ENCODE measurements at regions not wholly inside any gene's neighbourhood (a gene's known extent, or its start where the extent isn't known, plus 50 kb on each side); places are given as distances from the start of the nearest gene placed in this dataset.

GRCh38 chr16:6057821-6058220 is 960.2 kb upstream of the EEF2KMT start:
- FAIRE-seq, result no peak
- no peak for DNase-seq (ENCODE audit: insufficient read length)
- no peak for TF ChIP-seq TAF1 (IDR thresholded peaks at IDR 0.05; ENCODE audit: borderline replicate concordance, low read depth, low read length)
- TF ChIP-seq POLR2A (IDR thresholded peaks at IDR 0.05; ENCODE audit: low read depth, low read length), result no peak
- TF ChIP-seq POLR2AphosphoS5 (IDR thresholded peaks at IDR 0.05; ENCODE audit: low read depth, low read length), result no peak

DNA sequence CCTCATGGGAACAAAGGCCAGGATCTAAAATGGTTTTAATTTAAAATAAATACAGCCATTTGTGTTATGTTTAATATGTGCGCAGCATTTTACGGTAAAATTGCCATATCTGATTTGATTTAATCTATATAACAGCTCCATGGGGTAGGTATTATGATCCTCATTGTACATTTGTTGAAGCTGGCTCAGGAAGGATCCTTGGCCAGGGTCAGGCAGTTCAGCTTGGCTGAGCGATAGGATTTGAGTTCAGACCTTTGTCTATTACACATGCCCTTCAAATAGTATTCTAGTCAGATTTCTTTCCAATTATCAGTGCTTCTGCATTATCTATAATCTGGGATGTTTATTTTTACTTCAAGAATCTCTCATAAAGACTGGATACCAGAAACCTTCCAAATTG is 950.4 kb upstream of the EEF2KMT start:
- TF ChIP-seq TAF1 (IDR thresholded peaks at IDR 0.05; ENCODE audit: borderline replicate concordance, low read depth, low read length) (no peak), POLR2AphosphoS5 (IDR thresholded peaks at IDR 0.05; ENCODE audit: low read depth, low read length) (no peak)
- FAIRE-seq, result no peak
- DNase-seq (ENCODE audit: insufficient read length), result no peak

DNA sequence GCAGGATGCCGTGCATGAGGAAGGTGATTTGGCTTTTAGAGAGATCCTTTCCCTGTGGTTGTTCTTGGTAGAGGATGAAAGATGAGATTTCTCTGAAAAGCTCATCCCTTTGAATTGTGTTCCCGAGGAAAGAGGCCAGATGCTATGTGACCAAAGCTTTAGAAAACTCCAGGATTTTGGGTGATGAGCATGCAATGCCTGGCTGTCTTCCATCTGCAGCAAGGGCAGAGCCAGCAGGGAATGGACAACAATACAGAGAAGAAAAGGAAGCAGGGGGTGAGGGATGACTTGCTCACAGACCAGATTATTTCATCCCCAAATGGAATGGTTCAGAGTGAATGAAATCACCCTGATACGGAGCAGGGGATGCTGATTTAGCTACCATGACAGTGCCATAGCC is 949.7 kb upstream of the EEF2KMT start:
- FAIRE-seq (no peak), DNase-seq (ENCODE audit: insufficient read length) (no peak)
- TF ChIP-seq POLR2A (IDR thresholded peaks at IDR 0.05; ENCODE audit: low read depth, low read length), result no peak
- TF ChIP-seq POLR2AphosphoS5 (IDR thresholded peaks at IDR 0.05; ENCODE audit: low read depth, low read length), result no peak
- TF ChIP-seq TAF1 (IDR thresholded peaks at IDR 0.05; ENCODE audit: borderline replicate concordance, low read depth, low read length), result no peak

GRCh38 chr16:6038941-6039645 is 941.5 kb upstream of the EEF2KMT start:
- no peak for TF ChIP-seq POLR2AphosphoS5 (IDR thresholded peaks at IDR 0.05; ENCODE audit: low read depth, low read length)
- TF ChIP-seq POLR2A (IDR thresholded peaks at IDR 0.05; ENCODE audit: low read depth, low read length), result no peak
- no peak for TF ChIP-seq TAF1 (IDR thresholded peaks at IDR 0.05; ENCODE audit: borderline replicate concordance, low read depth, low read length)
- DNase-seq (ENCODE audit: insufficient read length) (no peak), FAIRE-seq (no peak)

DNA sequence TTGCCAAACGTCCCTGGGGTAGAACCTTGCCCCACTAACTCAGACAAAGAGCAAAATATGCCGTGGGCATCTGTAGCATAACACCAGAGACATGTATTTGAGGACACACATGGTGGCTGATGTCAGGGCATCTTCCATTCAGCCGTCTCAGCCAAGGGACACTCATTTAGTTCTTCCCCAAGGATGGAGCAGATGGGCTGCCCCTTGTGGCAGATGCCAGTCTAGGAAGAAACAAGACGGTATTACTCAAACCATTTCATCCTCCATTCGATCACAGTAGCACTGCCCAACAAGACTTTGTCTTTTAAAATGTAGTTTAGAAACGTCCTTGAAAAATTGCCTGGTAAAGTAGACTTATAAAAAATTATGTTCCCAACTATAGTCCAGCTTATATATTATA is 937.6 kb upstream of the EEF2KMT start:
- TF ChIP-seq TAF1 (IDR thresholded peaks at IDR 0.05; ENCODE audit: borderline replicate concordance, low read depth, low read length) (no peak), POLR2AphosphoS5 (IDR thresholded peaks at IDR 0.05; ENCODE audit: low read depth, low read length) (no peak), POLR2A (IDR thresholded peaks at IDR 0.05; ENCODE audit: low read depth, low read length) (no peak)
- no peak for DNase-seq (ENCODE audit: insufficient read length)
- no peak for FAIRE-seq

GRCh38 chr16:6034511-6034910 is 936.9 kb upstream of the EEF2KMT start:
- TF ChIP-seq TAF1 (IDR thresholded peaks at IDR 0.05; ENCODE audit: borderline replicate concordance, low read depth, low read length) (no peak), POLR2AphosphoS5 (IDR thresholded peaks at IDR 0.05; ENCODE audit: low read depth, low read length) (no peak), POLR2A (IDR thresholded peaks at IDR 0.05; ENCODE audit: low read depth, low read length) (no peak)
- FAIRE-seq, result no peak
- DNase-seq (ENCODE audit: insufficient read length), result no peak

DNA sequence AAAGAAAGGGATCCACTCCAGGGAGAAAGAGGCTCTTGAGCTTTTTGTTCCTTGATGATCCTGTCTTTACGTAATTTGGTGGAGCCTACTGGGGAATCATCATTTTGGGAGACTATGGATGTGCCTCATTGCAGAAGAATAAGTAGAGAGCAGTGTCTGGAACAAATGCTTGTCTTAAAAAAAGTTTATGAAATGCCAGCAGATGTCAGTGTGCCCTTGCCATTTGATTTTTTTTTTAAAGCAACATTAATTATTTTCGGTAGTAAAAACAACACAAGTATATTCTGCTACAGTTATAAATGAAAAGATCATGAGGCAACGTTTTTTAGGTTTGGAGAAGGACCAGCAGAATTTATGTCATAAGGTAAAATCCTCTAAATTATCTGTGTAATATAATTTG is 934.8 kb upstream of the EEF2KMT start:
- DNase-seq (ENCODE audit: insufficient read length), result no peak
- no peak for FAIRE-seq
- TF ChIP-seq POLR2A (IDR thresholded peaks at IDR 0.05; ENCODE audit: low read depth, low read length) (no peak), POLR2AphosphoS5 (IDR thresholded peaks at IDR 0.05; ENCODE audit: low read depth, low read length) (no peak), TAF1 (IDR thresholded peaks at IDR 0.05; ENCODE audit: borderline replicate concordance, low read depth, low read length) (no peak)

DNA sequence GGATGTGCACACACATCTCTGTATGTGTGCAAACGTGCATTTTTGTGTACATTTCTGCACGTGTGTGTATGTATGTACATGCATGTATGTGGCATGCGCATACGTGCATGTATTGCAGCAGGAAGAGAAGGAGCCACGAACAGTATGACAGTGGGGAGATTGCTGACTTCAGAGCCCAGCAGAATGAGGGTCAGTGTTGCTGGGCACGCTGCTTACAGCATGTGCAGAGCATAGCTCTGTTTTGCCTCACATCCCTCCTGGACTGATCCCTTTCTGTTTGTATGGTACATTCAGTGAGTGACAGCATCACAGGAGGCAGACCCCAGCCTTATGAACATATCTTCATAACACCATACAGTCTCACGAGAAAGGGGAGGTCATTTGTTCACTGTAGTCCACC is 934.0 kb upstream of the EEF2KMT start:
- DNase-seq (ENCODE audit: insufficient read length) (no peak), FAIRE-seq (no peak)
- TF ChIP-seq POLR2A (IDR thresholded peaks at IDR 0.05; ENCODE audit: low read depth, low read length), result no peak
- no peak for TF ChIP-seq TAF1 (IDR thresholded peaks at IDR 0.05; ENCODE audit: borderline replicate concordance, low read depth, low read length)
- no peak for TF ChIP-seq POLR2AphosphoS5 (IDR thresholded peaks at IDR 0.05; ENCODE audit: low read depth, low read length)

DNA sequence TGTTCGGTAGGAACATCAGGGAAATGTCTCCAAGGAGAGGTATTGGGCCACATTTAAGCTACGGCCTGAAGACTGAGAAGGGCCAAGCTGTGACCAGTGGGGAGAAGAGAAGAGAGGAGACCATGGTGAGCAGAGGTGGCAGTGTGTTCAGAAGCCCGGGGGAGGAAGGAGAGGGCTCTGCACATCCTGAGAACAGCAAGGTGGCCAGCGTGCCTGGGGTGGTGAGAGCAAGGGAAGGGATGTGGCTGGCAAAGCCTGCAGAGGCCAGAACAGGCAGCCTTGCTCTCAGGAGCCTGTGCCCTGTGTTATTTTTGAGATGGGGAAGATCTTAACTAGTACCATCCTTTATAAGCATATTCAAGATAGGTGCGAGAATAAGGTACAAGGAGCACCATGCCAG is 933.5 kb upstream of the EEF2KMT start:
- TF ChIP-seq TAF1 (IDR thresholded peaks at IDR 0.05; ENCODE audit: borderline replicate concordance, low read depth, low read length) (no peak), POLR2A (IDR thresholded peaks at IDR 0.05; ENCODE audit: low read depth, low read length) (no peak), POLR2AphosphoS5 (IDR thresholded peaks at IDR 0.05; ENCODE audit: low read depth, low read length) (no peak)
- no peak for FAIRE-seq
- DNase-seq (ENCODE audit: insufficient read length), result no peak

DNA sequence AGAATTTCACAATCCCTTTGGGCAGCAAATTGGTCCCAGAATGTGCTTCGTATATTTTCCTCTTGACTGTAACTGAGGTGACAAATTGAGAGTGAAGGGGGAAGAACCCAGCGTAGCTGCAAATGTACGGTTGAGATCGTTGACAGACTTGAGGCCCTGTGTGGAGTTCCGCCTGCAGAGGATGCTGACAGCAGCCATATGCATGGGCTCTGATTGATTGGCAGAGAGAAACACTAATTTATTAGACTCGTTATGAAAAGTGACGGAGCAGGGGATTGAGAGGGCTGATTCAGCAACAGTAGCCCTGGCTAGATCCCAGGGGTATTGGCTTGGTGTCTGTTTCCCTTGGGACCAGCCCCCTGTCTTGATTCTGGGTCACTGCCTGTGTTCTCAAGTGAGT is 930.1 kb upstream of the EEF2KMT start:
- no peak for FAIRE-seq
- DNase-seq (ENCODE audit: insufficient read length), result no peak
- TF ChIP-seq POLR2AphosphoS5 (IDR thresholded peaks at IDR 0.05; ENCODE audit: low read depth, low read length), result no peak
- no peak for TF ChIP-seq TAF1 (IDR thresholded peaks at IDR 0.05; ENCODE audit: borderline replicate concordance, low read depth, low read length)
- no peak for TF ChIP-seq POLR2A (IDR thresholded peaks at IDR 0.05; ENCODE audit: low read depth, low read length)

GRCh38 chr16:6023449-6023848 is 925.9 kb upstream of the EEF2KMT start:
- TF ChIP-seq TAF1 (IDR thresholded peaks at IDR 0.05; ENCODE audit: borderline replicate concordance, low read depth, low read length) (no peak), POLR2A (IDR thresholded peaks at IDR 0.05; ENCODE audit: low read depth, low read length) (no peak), POLR2AphosphoS5 (IDR thresholded peaks at IDR 0.05; ENCODE audit: low read depth, low read length) (no peak)
- no peak for FAIRE-seq

GRCh38 chr16:6021276-6021943 is 923.8 kb upstream of the EEF2KMT start:
- DNase-seq (ENCODE audit: insufficient read length) (no peak), FAIRE-seq (no peak)
- TF ChIP-seq POLR2A (IDR thresholded peaks at IDR 0.05; ENCODE audit: low read depth, low read length), result no peak
- TF ChIP-seq POLR2AphosphoS5 (IDR thresholded peaks at IDR 0.05; ENCODE audit: low read depth, low read length), result no peak
- TF ChIP-seq TAF1 (IDR thresholded peaks at IDR 0.05; ENCODE audit: borderline replicate concordance, low read depth, low read length), result no peak

More at GRCh38 chr16:6023449-6023848, 925.9 kb upstream of the EEF2KMT start:
- DNase-seq (ENCODE audit: insufficient read length), result no peak

All from GM12892 (cell line).